MCF 10A (cell line): ENCODE measurements at regions not wholly inside any gene's neighbourhood (a gene's known extent, or its start where the extent isn't known, plus 50 kb on each side); places are given as distances from the start of the nearest gene placed in this dataset.

Experiments
- BruUV-seq: library from RNA; stranded (reverse); fragments of 400-500 nt; replicated peaks from 2 replicates; lab custom pipeline; 2021; lab: Mats Ljungman, UMichigan
- CTCF ChIA-PET: fragments of 300-600 bp; sonication (Branson Sonifier 250); formaldehyde crosslinking; extraction: SDS; loops from one replicate; lab custom pipeline; 2021; ENCODE audit warnings: antibody characterized with exemption, inconsistent platforms; lab: Yijun Ruan, JAX
- POLR2A ChIA-PET: fragments of 300-600, 350-650 bp; sonication (Branson Sonifier 250); formaldehyde crosslinking; extraction: SDS; loops from one replicate; lab custom pipeline; 2020; ENCODE audit warnings: antibody characterized with exemption, inconsistent platforms; lab: Yijun Ruan, JAX
- DNase-seq: peaks from one replicate; pipeline ENCODE4 v3.0.0-alpha.2; 2018; ENCODE audit not compliant: unreplicated experiment
- H3K27ac Mint-ChIP-seq: one replicate; pipeline ENCODE4 v1.8.0; 2022; ENCODE audit warnings: mild to moderate bottlenecking, low read depth, mixed read lengths; ENCODE audit not compliant: unreplicated experiment
- H3K27me3 Mint-ChIP-seq: one replicate; pipeline ENCODE4 v1.8.0; 2022; ENCODE audit warnings: mixed read lengths; ENCODE audit not compliant: insufficient read depth, unreplicated experiment
- H3K36me3 Mint-ChIP-seq: one replicate; pipeline ENCODE4 v1.8.0; 2022; ENCODE audit warnings: mild to moderate bottlenecking, moderate library complexity, mixed read lengths; ENCODE audit not compliant: insufficient read depth, unreplicated experiment
- H3K4me1 Mint-ChIP-seq: one replicate; pipeline ENCODE4 v1.8.0; 2022; ENCODE audit warnings: mixed read lengths; ENCODE audit not compliant: insufficient read depth, unreplicated experiment
- H3K4me3 Mint-ChIP-seq: one replicate; pipeline ENCODE4 v1.8.0; 2022; ENCODE audit warnings: mild to moderate bottlenecking, moderate library complexity, mixed read lengths; ENCODE audit not compliant: unreplicated experiment
- H3K9me3 Mint-ChIP-seq: one replicate; pipeline ENCODE4 v1.8.0; 2022; ENCODE audit warnings: mixed read lengths; ENCODE audit not compliant: unreplicated experiment
- CTCF ChIP-seq: fragments of 200-600 bp; IDR thresholded peaks from one replicate; pipeline ENCODE4 v1.8.0; 2022; ENCODE audit warnings: antibody characterized with exemption, mild to moderate bottlenecking; ENCODE audit not compliant: unreplicated experiment
- intact Hi-C: fragments of 100-400 bp; cut with micrococcal nuclease; formaldehyde crosslinking; loops from 2 replicates; pipeline ENCODE4 v1.14.1; 2022

- no peak overlapping the region for H3K27ac Mint-ChIP-seq
- no TSS peak for BruUV-seq
- ChIA-PET POLR2A (no interaction called here), CTCF (no interaction called here)
- H3K36me3 Mint-ChIP-seq = no peaks in the 10 kb centered on the region
- peaks cover 8% of the 10 kb centered on the region for H3K9me3 Mint-ChIP-seq
- intact Hi-C loops = no loop called here
- DNase-seq = no peak
- no peaks in the 10 kb centered on the region for H3K4me1 Mint-ChIP-seq
- H3K4me3 Mint-ChIP-seq = no peak overlapping the region
- no peaks in the 10 kb centered on the region for H3K27me3 Mint-ChIP-seq
- TF ChIP-seq CTCF = no peak
These were observed 80.6 kb upstream of the LRRTM4 start for GRCh38 chr2:77602771-77603170.

GRCh38 chr2:77604953-77605929 is 83.1 kb upstream of the LRRTM4 start:
- CTCF ChIA-PET = no interaction called here
- BruUV-seq = no TSS peak
- DNase-seq = no peak
- Mint-ChIP-seq H3K4me1 (no peaks in the 10 kb centered on the region), H3K27ac (no peak overlapping the region), H3K9me3 (peaks cover 10% of the 10 kb centered on the region), H3K36me3 (no peaks in the 10 kb centered on the region), H3K4me3 (no peak overlapping the region), H3K27me3 (no peaks in the 10 kb centered on the region)
- POLR2A ChIA-PET = no interaction called here
- TF ChIP-seq CTCF = no peak
- intact Hi-C loops = no loop called here

- DNase-seq = no peak
- H3K27ac Mint-ChIP-seq = no peak overlapping the region
- no peaks in the 10 kb centered on the region for H3K27me3 Mint-ChIP-seq
- H3K9me3 Mint-ChIP-seq = peaks cover 14% of the 10 kb centered on the region
- intact Hi-C loops = no loop called here
- CTCF ChIA-PET = no interaction called here
- POLR2A ChIA-PET = no interaction called here
- no peaks in the 10 kb centered on the region for H3K36me3 Mint-ChIP-seq
- H3K4me3 Mint-ChIP-seq = no peak overlapping the region
- no peaks in the 10 kb centered on the region for H3K4me1 Mint-ChIP-seq
- no TSS peak for BruUV-seq
- no peak for TF ChIP-seq CTCF
These were observed 86.3 kb upstream of the LRRTM4 start for GRCh38 chr2:77608510-77608909.

GRCh38 chr2:77629539-77629938 is 107.4 kb upstream of the LRRTM4 start:
- no peak overlapping the region for H3K4me3 Mint-ChIP-seq
- no peaks in the 10 kb centered on the region for H3K4me1 Mint-ChIP-seq
- POLR2A ChIA-PET = no interaction called here
- no peak overlapping the region for H3K27ac Mint-ChIP-seq
- BruUV-seq = no TSS peak
- intact Hi-C loops = no loop called here
- no peaks in the 10 kb centered on the region for H3K36me3 Mint-ChIP-seq
- DNase-seq = no peak
- H3K27me3 Mint-ChIP-seq = no peaks in the 10 kb centered on the region
- CTCF ChIA-PET = no interaction called here
- H3K9me3 Mint-ChIP-seq = peaks cover 7% of the 10 kb centered on the region
- TF ChIP-seq CTCF = no peak
